Smooth muscle cell (in vitro differentiated cells): ENCODE measurements at regions not wholly inside any gene's neighbourhood (a gene's known extent, or its start where the extent isn't known, plus 50 kb on each side); places are given as distances from the start of the nearest gene placed in this dataset.

ENCODE experiments used
- DNase-seq: peaks from one replicate; lab custom pipeline; 2025; ENCODE audit not compliant: unreplicated experiment; lab: John Stamatoyannopoulos, UW
- H2AFZ ChIP-seq: fragments of 200-600 bp; sonication (generic); 2 replicates; pipeline ENCODE4 v1.6.0; 2016; ENCODE audit warnings: antibody characterized with exemption, low read depth, mild to moderate bottlenecking
- H3F3A ChIP-seq: fragments of 200-600 bp; sonication (generic); 2 replicates; pipeline ENCODE4 v1.6.0; 2017; ENCODE audit warnings: antibody characterized with exemption, low read depth
- H3K27ac ChIP-seq: fragments of 200-600 bp; sonication (generic); 2 replicates; pipeline ENCODE4 v1.5.1; 2016; ENCODE audit warnings: low read depth, mild to moderate bottlenecking
- H3K27me3 ChIP-seq: fragments of 200-600 bp; sonication (generic); 2 replicates; pipeline ENCODE4 v1.6.1; 2016; ENCODE audit warnings: low read depth, mild to moderate bottlenecking
- H3K36me3 ChIP-seq: fragments of 200-600 bp; sonication (generic); 2 replicates; pipeline ENCODE4 v1.5.1; 2016; ENCODE audit warnings: low read depth
- H3K4me1 ChIP-seq: fragments of 200-600 bp; sonication (generic); 2 replicates; pipeline ENCODE4 v1.5.1; 2016; ENCODE audit warnings: low read depth
- H3K4me2 ChIP-seq: fragments of 200-600 bp; sonication (generic); 2 replicates; pipeline ENCODE4 v1.6.0; 2016; ENCODE audit warnings: mild to moderate bottlenecking
- H3K4me3 ChIP-seq: fragments of 200-600 bp; sonication (generic); 2 replicates; pipeline ENCODE4 v1.5.1; 2016; ENCODE audit warnings: mild to moderate bottlenecking
- H3K79me2 ChIP-seq: fragments of 200-600 bp; sonication (generic); 2 replicates; pipeline ENCODE4 v1.6.0; 2016; ENCODE audit warnings: low read depth, mild to moderate bottlenecking
- H3K9ac ChIP-seq: fragments of 200-600 bp; sonication (generic); 2 replicates; pipeline ENCODE4 v1.6.0; 2016; ENCODE audit warnings: low read depth
- H3K9me3 ChIP-seq: fragments of 200-600 bp; sonication (generic); replicated peaks from 2 replicates; pipeline ENCODE4 v1.5.1; 2016; ENCODE audit warnings: low read depth
- H4K20me1 ChIP-seq: fragments of 200-600 bp; sonication (generic); 2 replicates; pipeline ENCODE4 v1.6.0; 2016; ENCODE audit warnings: low read depth
- WGBS: methylation state at CpG from one replicate; pipeline ENCODE4 v1.1.7; 2016; ENCODE audit warnings: low lambda C conversion rate; 5-methylcytosine and 5-hydroxymethylcytosine counted together
- TF ChIP-seq, protein P1 (sequence below): fragments of 200-600 bp; sonication (generic); IDR thresholded peaks from 2 replicates; pipeline ENCODE4 v1.5.1; 2017; ENCODE audit warnings: borderline replicate concordance, mild to moderate bottlenecking, antibody characterized with exemption; ENCODE audit not compliant: insufficient read depth, poor library complexity, severe bottlenecking

- Histone ChIP-seq H2AFZ (no peak overlapping the region), H3K9ac (no peak overlapping the region), H3K27ac (no peak overlapping the region), H3K4me2 (no peak overlapping the region), H3F3A (no peaks in the 10 kb centered on the region), H3K36me3 (peaks cover 4% of the 10 kb centered on the region), H3K27me3 (no peaks in the 10 kb centered on the region), H3K9me3 (no peaks in the 10 kb centered on the region), H3K4me1 (peaks cover 6% of the 10 kb centered on the region), H3K4me3 (no peak overlapping the region), H3K79me2 (no peaks in the 10 kb centered on the region), H4K20me1 (no peaks in the 10 kb centered on the region)
- no peak for DNase-seq
- TF ChIP-seq, protein P1, sequence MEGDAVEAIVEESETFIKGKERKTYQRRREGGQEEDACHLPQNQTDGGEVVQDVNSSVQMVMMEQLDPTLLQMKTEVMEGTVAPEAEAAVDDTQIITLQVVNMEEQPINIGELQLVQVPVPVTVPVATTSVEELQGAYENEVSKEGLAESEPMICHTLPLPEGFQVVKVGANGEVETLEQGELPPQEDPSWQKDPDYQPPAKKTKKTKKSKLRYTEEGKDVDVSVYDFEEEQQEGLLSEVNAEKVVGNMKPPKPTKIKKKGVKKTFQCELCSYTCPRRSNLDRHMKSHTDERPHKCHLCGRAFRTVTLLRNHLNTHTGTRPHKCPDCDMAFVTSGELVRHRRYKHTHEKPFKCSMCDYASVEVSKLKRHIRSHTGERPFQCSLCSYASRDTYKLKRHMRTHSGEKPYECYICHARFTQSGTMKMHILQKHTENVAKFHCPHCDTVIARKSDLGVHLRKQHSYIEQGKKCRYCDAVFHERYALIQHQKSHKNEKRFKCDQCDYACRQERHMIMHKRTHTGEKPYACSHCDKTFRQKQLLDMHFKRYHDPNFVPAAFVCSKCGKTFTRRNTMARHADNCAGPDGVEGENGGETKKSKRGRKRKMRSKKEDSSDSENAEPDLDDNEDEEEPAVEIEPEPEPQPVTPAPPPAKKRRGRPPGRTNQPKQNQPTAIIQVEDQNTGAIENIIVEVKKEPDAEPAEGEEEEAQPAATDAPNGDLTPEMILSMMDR, result no peak
- 78% methylated on average over 7 of the region's 7 CpGs for WGBS
Observed at GRCh38 chr4:20615486-20616260, 84.6 kb upstream of the PACRGL start.

DNA sequence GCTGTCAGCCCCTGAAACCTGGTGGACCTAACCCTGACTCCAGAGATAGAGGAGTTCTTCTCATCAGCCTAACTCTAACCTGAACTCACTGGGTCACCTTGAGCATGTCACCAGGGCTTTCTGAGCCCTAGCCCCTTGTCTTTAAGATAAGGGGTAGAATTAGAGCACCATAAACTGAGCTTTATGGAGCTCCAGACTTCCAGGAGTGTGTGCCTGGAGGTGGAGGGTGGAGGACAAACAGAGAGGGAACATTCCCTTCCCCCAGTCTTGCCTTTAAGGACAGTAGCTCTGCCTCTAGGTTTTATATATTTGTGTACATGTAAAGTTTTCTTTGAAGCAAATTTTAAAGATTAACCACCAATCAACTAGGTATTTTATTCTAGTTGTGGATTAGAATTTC, 83.9 kb upstream of the PACRGL start:
- no peak overlapping the region for H2AFZ ChIP-seq
- H3K79me2 ChIP-seq, result no peaks in the 10 kb centered on the region
- no peaks in the 10 kb centered on the region for H3K27me3 ChIP-seq
- DNase-seq, result no peak
- peaks cover 4% of the 10 kb centered on the region for H3K36me3 ChIP-seq
- H3K9ac ChIP-seq, result no peak overlapping the region
- H4K20me1 ChIP-seq, result no peaks in the 10 kb centered on the region
- H3K4me3 ChIP-seq, result no peak overlapping the region
- no peaks in the 10 kb centered on the region for H3K9me3 ChIP-seq
- no peak overlapping the region for H3K4me2 ChIP-seq
- no peak overlapping the region for H3K27ac ChIP-seq
- TF ChIP-seq, protein P1, result no peak
- H3K4me1 ChIP-seq, result peaks cover 6% of the 10 kb centered on the region
- H3F3A ChIP-seq, result no peaks in the 10 kb centered on the region

GRCh38 chr4:20616848-20617247, 83.4 kb upstream of the PACRGL start:
- no peaks in the 10 kb centered on the region for H3K9me3 ChIP-seq
- DNase-seq, result no peak
- H3K36me3 ChIP-seq, result peaks cover 4% of the 10 kb centered on the region
- over 99% methylated on average over 8 of the region's 8 CpGs for WGBS
- no peaks in the 10 kb centered on the region for H3F3A ChIP-seq
- peaks cover 6% of the 10 kb centered on the region for H3K4me1 ChIP-seq
- no peaks in the 10 kb centered on the region for H3K79me2 ChIP-seq
- no peaks in the 10 kb centered on the region for H3K27me3 ChIP-seq
- H3K9ac ChIP-seq, result no peak overlapping the region
- no peak overlapping the region for H3K27ac ChIP-seq
- H3K4me2 ChIP-seq, result no peak overlapping the region
- TF ChIP-seq, protein P1, result no peak
- H3K4me3 ChIP-seq, result no peak overlapping the region
- no peak overlapping the region for H2AFZ ChIP-seq
- no peaks in the 10 kb centered on the region for H4K20me1 ChIP-seq
